H1 (cell line): ENCODE measurements at regions not wholly inside any gene's neighbourhood (a gene's known extent, or its start where the extent isn't known, plus 50 kb on each side); places are given as distances from the start of the nearest gene placed in this dataset.

Source experiments
- CTCF ChIA-PET: fragments of 300-600 bp; sonication (Branson Sonifier 250); formaldehyde crosslinking; loops from one replicate; lab custom pipeline; 2021; ENCODE audit not compliant: partially characterized antibody; lab: Charles Lee
- POLR2A ChIA-PET: fragments of 300-600 bp; sonication (Branson Sonifier 250); formaldehyde crosslinking; loops from one replicate; lab custom pipeline; 2021; ENCODE audit warnings: inconsistent platforms; ENCODE audit not compliant: partially characterized antibody; lab: Charles Lee
- DNase-seq, 2 experiments: peaks; one replicate each; pipeline versions ENCODE4 v3.0.0 to v3.0.0-alpha.2; 2010 to 2022; ENCODE audit warnings: low spot score in 2 of 2, low read depth in 1 of 2, mixed read lengths in 1 of 2
- FAIRE-seq: peaks from 2 replicates; lab custom pipeline; 2011; peaks lifted over from hg19 to GRCh38; lab: Jason Lieb, UNC
- H2AFZ ChIP-seq: 2 replicates; pipeline ENCODE4 v1.8.1; 2012; ENCODE audit warnings: low read length, inconsistent platforms
- H2AK5ac ChIP-seq: 2 replicates; pipeline ENCODE4 v1.6.1; 2013; ENCODE audit warnings: low read depth, low read length
- H2BK120ac ChIP-seq: replicated peaks from 2 replicates; pipeline ENCODE3; 2013; ENCODE audit warnings: low read depth, low read length, inconsistent platforms
- H2BK12ac ChIP-seq: 2 replicates; pipeline ENCODE4 v1.6.1; 2013; ENCODE audit warnings: low read depth, low read length
- H2BK15ac ChIP-seq: 2 replicates; pipeline ENCODE4 v1.6.1; 2013; ENCODE audit warnings: low read length
- H2BK20ac ChIP-seq: 2 replicates; pipeline ENCODE4 v1.6.1; 2013; ENCODE audit warnings: low read length
- H2BK5ac ChIP-seq: 2 replicates; pipeline ENCODE4 v1.6.1; 2013; ENCODE audit warnings: low read depth, low read length
- H3K14ac ChIP-seq: 2 replicates; pipeline ENCODE4 v1.6.1; 2013; ENCODE audit warnings: inconsistent platforms; ENCODE audit not compliant: insufficient read length
- H3K18ac ChIP-seq: 2 replicates; pipeline ENCODE4 v1.6.1; 2013; ENCODE audit warnings: low read length; ENCODE audit errors: extremely low read depth
- H3K23ac ChIP-seq: 2 replicates; pipeline ENCODE4 v1.6.1; 2013; ENCODE audit warnings: inconsistent platforms; ENCODE audit not compliant: insufficient read length
- H3K23me2 ChIP-seq: 2 replicates; pipeline ENCODE4 v1.6.1; 2013; ENCODE audit warnings: low read depth, low read length
- H3K27ac ChIP-seq: 2 replicates; pipeline ENCODE4 v1.6.1; 2011; ENCODE audit warnings: low read depth, low read length, inconsistent platforms
- H3K27me3 ChIP-seq, 4 experiments: replicated peaks in 1 of 4; 1 replicate in 1 of 4; 2 replicates in 3 of 4; pipeline versions ENCODE4 v1.6.1 to v1.8.1; 2011 to 2013; ENCODE audit warnings: low read length in 3 of 4, mild to moderate bottlenecking in 3 of 4, inconsistent platforms in 2 of 4, mixed read lengths in 2 of 4, moderate library complexity in 1 of 4; ENCODE audit not compliant: control insufficient read depth in 3 of 4, insufficient read depth in 3 of 4; ENCODE audit errors: extremely low read depth in 1 of 4
- H3K36me3 ChIP-seq, 4 experiments: 2 replicates each; pipeline versions ENCODE4 v1.6.1 to v1.8.1; 2011 to 2013; ENCODE audit warnings: mild to moderate bottlenecking in 4 of 4, low read length in 3 of 4, moderate library complexity in 2 of 4, control low read depth in 1 of 4, inconsistent platforms in 1 of 4; ENCODE audit not compliant: insufficient read depth in 4 of 4, control insufficient read depth in 2 of 4
- H3K4ac ChIP-seq: replicated peaks from 2 replicates; pipeline ENCODE3; 2013; ENCODE audit warnings: low read length, low read depth, mixed read lengths, inconsistent platforms; ENCODE audit not compliant: insufficient read length
- H3K4me1 ChIP-seq, 4 experiments: replicated peaks in 1 of 4; 1 replicate in 1 of 4; 2 replicates in 3 of 4; pipeline versions ENCODE4 v1.6.1 to v1.8.1; 2011 to 2013; ENCODE audit warnings: low read length in 3 of 4, inconsistent platforms in 2 of 4, mixed read lengths in 1 of 4; ENCODE audit not compliant: insufficient read depth in 4 of 4, control insufficient read depth in 3 of 4
- H3K4me2 ChIP-seq, 2 experiments: 2 replicates each; pipeline versions ENCODE4 v1.6.1 to v1.8.1; 2011 to 2013; ENCODE audit warnings: low read depth in 2 of 2, low read length in 2 of 2, control low read depth in 1 of 2, inconsistent platforms in 1 of 2, mild to moderate bottlenecking in 1 of 2; ENCODE audit not compliant: insufficient read depth in 1 of 2
- H3K4me3 ChIP-seq, 4 experiments: fragments of 200-600, 300-600 bp in 1 of 4; sonication (generic), shearing (Covaris generic), sonication (Bioruptor Twin) in 1 of 4; 2 replicates each; pipeline versions ENCODE4 v1.5.1 to v1.8.1; 2011 to 2016; ENCODE audit warnings: low read length in 4 of 4, low read depth in 3 of 4, control low read depth in 2 of 4, inconsistent platforms in 2 of 4, mild to moderate bottlenecking in 2 of 4, mixed read lengths in 1 of 4, moderate library complexity in 1 of 4; ENCODE audit not compliant: insufficient read depth in 2 of 4; ENCODE audit errors: extremely low read depth in 1 of 4
- H3K56ac ChIP-seq: replicated peaks from 2 replicates; pipeline ENCODE3; 2013; ENCODE audit warnings: low read depth, mild to moderate bottlenecking, mixed read lengths, low read length, inconsistent platforms; ENCODE audit not compliant: insufficient read length
- H3K79me1 ChIP-seq: 2 replicates; pipeline ENCODE4 v1.6.1; 2013; ENCODE audit warnings: low read depth, low read length, control low read depth
- H3K79me2 ChIP-seq, 2 experiments: 2 replicates each; pipeline versions ENCODE4 v1.6.1 to v1.8.1; 2012 to 2013; ENCODE audit warnings: low read length in 2 of 2, mild to moderate bottlenecking in 2 of 2, inconsistent platforms in 1 of 2; ENCODE audit not compliant: insufficient read depth in 2 of 2, control insufficient read depth in 1 of 2
- H3K9ac ChIP-seq, 4 experiments: replicated peaks in 1 of 4; 1 replicate in 1 of 4; 2 replicates in 3 of 4; pipeline versions ENCODE4 v1.6.1 to v1.8.1; 2011 to 2013; ENCODE audit warnings: low read depth in 3 of 4, low read length in 3 of 4, control low read depth in 2 of 4, mild to moderate bottlenecking in 2 of 4, moderate library complexity in 2 of 4, inconsistent platforms in 1 of 4; ENCODE audit errors: extremely low read depth in 1 of 4
- H3K9me3 ChIP-seq, 2 experiments: 2 replicates each; pipeline versions ENCODE4 v1.6.1 to v1.8.1; 2012 to 2013; ENCODE audit warnings: mild to moderate bottlenecking in 2 of 2, moderate library complexity in 2 of 2, control low read depth in 1 of 2, inconsistent platforms in 1 of 2, low read depth in 1 of 2, low read length in 1 of 2, mixed read lengths in 1 of 2; ENCODE audit not compliant: insufficient read depth in 2 of 2
- H4K20me1 ChIP-seq, 2 experiments: replicated peaks in 1 of 2; 2 replicates each; pipeline versions ENCODE3 to v1.8.1; 2011 to 2013; ENCODE audit warnings: inconsistent platforms in 2 of 2, low read length in 2 of 2, mild to moderate bottlenecking in 1 of 2; ENCODE audit not compliant: insufficient read depth in 2 of 2, control insufficient read depth in 1 of 2
- H4K5ac ChIP-seq: 2 replicates; pipeline ENCODE4 v1.6.1; 2013; ENCODE audit warnings: low read length, low read depth, mixed read lengths, inconsistent platforms; ENCODE audit not compliant: insufficient read length
- H4K8ac ChIP-seq: 2 replicates; pipeline ENCODE4 v1.8.0; 2013; ENCODE audit warnings: mild to moderate bottlenecking, moderate library complexity, low read length, inconsistent platforms; ENCODE audit not compliant: insufficient read depth; ENCODE audit errors: extremely low read depth
- H4K91ac ChIP-seq: replicated peaks from 2 replicates; pipeline ENCODE3; 2013; ENCODE audit warnings: low read length, mixed read lengths, inconsistent platforms; ENCODE audit not compliant: insufficient read length
- EGR1 ChIP-seq: IDR thresholded peaks from 2 replicates; pipeline ENCODE4 v1.6.1; 2011; ENCODE audit warnings: low read depth, low read length, borderline replicate concordance
- TAF7 ChIP-seq: optimal IDR thresholded peaks from 2 replicates; pipeline ENCODE3; 2011; ENCODE audit warnings: low read depth, mild to moderate bottlenecking, inconsistent platforms, low read length, moderate library complexity, borderline replicate concordance
- WGBS, 2 experiments: shearing (Covaris generic) in 1 of 2; methylation state at CpG; one replicate each; pipeline versions ENCODE4 v1.1.6 to v1.1.7; 2013 to 2015; ENCODE audit warnings: low lambda C conversion rate in 2 of 2, mixed read lengths in 2 of 2, inconsistent platforms in 1 of 2, low coverage in 1 of 2, missing lambda C conversion rate in 1 of 2; ENCODE audit not compliant: insufficient replicate concordance in 2 of 2, insufficient coverage in 1 of 2, insufficient read length in 1 of 2; ENCODE audit errors: extremely low coverage in 1 of 2, missing lambda C conversion rate in 1 of 2; 5-methylcytosine and 5-hydroxymethylcytosine counted together

- Histone ChIP-seq H3K4me3 (no peak overlapping the region), H3K27ac (no peak overlapping the region), H3K9ac (no peak overlapping the region), H3K79me2 (no peaks in the 10 kb centered on the region), H2AK5ac (no peak overlapping the region), H2AFZ (no peak overlapping the region), H2BK5ac (no peak overlapping the region), H3K23me2 (no peaks in the 10 kb centered on the region), H3K79me1 (no peaks in the 10 kb centered on the region), H3K56ac (no peak overlapping the region), H4K8ac (no peak overlapping the region), H3K4me1 (no peaks in the 10 kb centered on the region), H3K14ac (no peak overlapping the region), H2BK12ac (no peak overlapping the region), H3K36me3 (no peaks in the 10 kb centered on the region), H2BK120ac (no peak overlapping the region), H4K91ac (no peak overlapping the region), H2BK20ac (no peak overlapping the region), H3K18ac (no peak overlapping the region), H3K4me2 (no peak overlapping the region), H3K23ac (no peak overlapping the region), H2BK15ac (no peak overlapping the region), H4K20me1 (no peaks in the 10 kb centered on the region), H3K9me3 (no peaks in the 10 kb centered on the region), H3K27me3 (no peaks in the 10 kb centered on the region), H4K5ac (no peak overlapping the region), H3K4ac (no peak overlapping the region)
- WGBS, 2 experiments: 100% methylated on average over 1 of the region's 1 CpG; no CpG with 5 or more reads in 1 of the 2 experiments
- TF ChIP-seq TAF7 (no peak), EGR1 (no peak)
- POLR2A ChIA-PET: no interaction called here
- CTCF ChIA-PET: no interaction called here
- no peak for DNase-seq
- no peak for FAIRE-seq
These were observed 803.5 kb downstream of the FLRT2 start for GRCh38 chr14:86333493-86333892.
